ENCODE measurements at regions not wholly inside any gene's neighbourhood (a gene's known extent, or its start where the extent isn't known, plus 50 kb on each side); places are given as distances from the start of the nearest gene placed in this dataset.

- peaks cover 4% of the 10 kb centered on the region; the same call in 1 of the 2 replicates for H3K36me3 Mint-ChIP-seq (ENCODE audit: low read depth)
- no peaks in the 10 kb centered on the region for H3K27me3 Mint-ChIP-seq (ENCODE audit: insufficient read depth)
- TF ChIP-seq CTCF (IDR thresholded peaks at IDR 0.05) = no peak
- no peak for DNase-seq
- H3K9me3 Mint-ChIP-seq = peaks cover 48% of the 10 kb centered on the region
- H3K4me1 Mint-ChIP-seq (ENCODE audit: low read depth) = no peaks in the 10 kb centered on the region
- no peak overlapping the region for H3K27ac Mint-ChIP-seq
- no peak overlapping the region for H3K4me3 Mint-ChIP-seq
Measured at GRCh38 chr13:69283837-69284236, 823.8 kb upstream of the ATXN8OS start.

GRCh38 chr13:69283301-69283700 lies 824.3 kb upstream of the ATXN8OS start:
- no peak overlapping the region for H3K4me3 Mint-ChIP-seq
- no peak for TF ChIP-seq CTCF (IDR thresholded peaks at IDR 0.05)
- DNase-seq = no peak
- H3K36me3 Mint-ChIP-seq (ENCODE audit: low read depth) = peaks cover 4% of the 10 kb centered on the region; the same call in 1 of the 2 replicates
- H3K4me1 Mint-ChIP-seq (ENCODE audit: low read depth) = no peaks in the 10 kb centered on the region
- H3K9me3 Mint-ChIP-seq = peaks cover 49% of the 10 kb centered on the region
- H3K27ac Mint-ChIP-seq = no peak overlapping the region
- H3K27me3 Mint-ChIP-seq (ENCODE audit: insufficient read depth) = no peaks in the 10 kb centered on the region

GRCh38 chr13:69280399-69280798 lies 827.2 kb upstream of the ATXN8OS start:
- Mint-ChIP-seq H3K4me1 (ENCODE audit: low read depth) (no peaks in the 10 kb centered on the region), H3K9me3 (peaks cover 54% of the 10 kb centered on the region), H3K36me3 (ENCODE audit: low read depth) (peaks cover 4% of the 10 kb centered on the region; the same call in 1 of the 2 replicates), H3K4me3 (no peak overlapping the region), H3K27me3 (ENCODE audit: insufficient read depth) (no peaks in the 10 kb centered on the region), H3K27ac (no peak overlapping the region)
- no peak for TF ChIP-seq CTCF (IDR thresholded peaks at IDR 0.05)
- DNase-seq = no peak

- Mint-ChIP-seq H3K4me3 (no peak overlapping the region), H3K9me3 (peaks cover 44% of the 10 kb centered on the region), H3K27me3 (ENCODE audit: insufficient read depth) (no peaks in the 10 kb centered on the region), H3K36me3 (ENCODE audit: low read depth) (peaks cover 4% of the 10 kb centered on the region; the same call in 1 of the 2 replicates), H3K4me1 (ENCODE audit: low read depth) (no peaks in the 10 kb centered on the region), H3K27ac (no peak overlapping the region)
- DNase-seq = no peak
- no peak for TF ChIP-seq CTCF (IDR thresholded peaks at IDR 0.05)
Measured at GRCh38 chr13:69279213-69279612, 828.4 kb upstream of the ATXN8OS start.

- H3K4me1 Mint-ChIP-seq (ENCODE audit: low read depth) = no peaks in the 10 kb centered on the region
- no peak for TF ChIP-seq CTCF (IDR thresholded peaks at IDR 0.05)
- no peaks in the 10 kb centered on the region for H3K27me3 Mint-ChIP-seq (ENCODE audit: insufficient read depth)
- H3K4me3 Mint-ChIP-seq = no peak overlapping the region
- no peaks in the 10 kb centered on the region for H3K36me3 Mint-ChIP-seq (ENCODE audit: low read depth)
- H3K9me3 Mint-ChIP-seq = peaks cover 15% of the 10 kb centered on the region
- no peak overlapping the region for H3K27ac Mint-ChIP-seq
- DNase-seq = no peak
Measured at GRCh38 chr13:69274231-69274630, 833.4 kb upstream of the ATXN8OS start.
